Body of pancreas (tissue), 4 donors: ENCODE measurements at regions not wholly inside any gene's neighbourhood (a gene's known extent, or its start where the extent isn't known, plus 50 kb on each side); places are given as distances from the start of the nearest gene placed in this dataset.
"Not testable (repeated sequence)": the region's sequence is repeated elsewhere in the genome, so short reads cannot be mapped to it uniquely, and the experiment has no call there.

Source experiments
- ATAC-seq: fragments of 150-250 bp; one replicate; pipeline ENCODE4 v1.9.1; 2016
- DNase-seq, 4 donors: peaks; one replicate each; pipeline ENCODE4 v3.0.0-alpha.2; 2019
- H3K27ac ChIP-seq, 4 donors: fragments of 200-600 bp; sonication (generic); 1 replicate in 3 of 4; 2 replicates in 1 of 4; pipeline versions ENCODE4 v1.5.1 to v1.6.1; 2016 to 2019; ENCODE audit warnings: mild to moderate bottlenecking in 1 of 4, mixed read lengths in 1 of 4, moderate library complexity in 1 of 4
- H3K27me3 ChIP-seq, 2 donors: fragments of 200-600 bp; sonication (generic); one replicate each; pipeline ENCODE4 v1.6.0; 2016; ENCODE audit warnings: mild to moderate bottlenecking in 1 of 2
- H3K36me3 ChIP-seq, 2 donors: fragments of 200-600 bp; sonication (generic); replicated peaks in 1 of 2; 2 replicates each; pipeline ENCODE4 v1.5.1; 2016; ENCODE audit warnings: low read depth in 2 of 2; ENCODE audit not compliant: insufficient read depth in 1 of 2
- H3K4me1 ChIP-seq: fragments of 200-600 bp; sonication (generic); one replicate; pipeline ENCODE4 v1.6.0; 2016
- H3K4me3 ChIP-seq, 2 donors: fragments of 200-600 bp; sonication (generic); 1 replicate in 1 of 2; 2 replicates in 1 of 2; pipeline ENCODE4 v1.5.1; 2016 to 2019
- H3K9me3 ChIP-seq, 3 donors: fragments of 200-600 bp; sonication (generic); 1 replicate in 2 of 3; 2 replicates in 1 of 3; pipeline ENCODE4 v1.5.1; 2016
- POLR2A ChIP-seq, 3 donors: fragments of 450-650 bp; IDR thresholded peaks; one replicate each; pipeline ENCODE4 v1.6.1; 2016; ENCODE audit warnings: antibody characterized with exemption in 3 of 3, mild to moderate bottlenecking in 2 of 3
- WGBS, 2 donors: methylation state at CpG; one replicate each; pipeline ENCODE4 v1.1.5; 2017; 5-methylcytosine and 5-hydroxymethylcytosine counted together
- intact Hi-C: fragments of 100-400 bp; cut with DNase I; formaldehyde crosslinking; loops from one replicate; pipeline ENCODE4 v1.15.1; 2023
- TF ChIP-seq, protein P1 (sequence below), 7 experiments: fragments of 450-650 bp in 4 of 7; fragments of 200-600 bp in 3 of 7; sonication (generic) in 3 of 7; IDR thresholded peaks; one replicate each; pipeline ENCODE4 v1.5.1; 2016 to 2019; ENCODE audit warnings: antibody characterized with exemption in 7 of 7

DNA sequence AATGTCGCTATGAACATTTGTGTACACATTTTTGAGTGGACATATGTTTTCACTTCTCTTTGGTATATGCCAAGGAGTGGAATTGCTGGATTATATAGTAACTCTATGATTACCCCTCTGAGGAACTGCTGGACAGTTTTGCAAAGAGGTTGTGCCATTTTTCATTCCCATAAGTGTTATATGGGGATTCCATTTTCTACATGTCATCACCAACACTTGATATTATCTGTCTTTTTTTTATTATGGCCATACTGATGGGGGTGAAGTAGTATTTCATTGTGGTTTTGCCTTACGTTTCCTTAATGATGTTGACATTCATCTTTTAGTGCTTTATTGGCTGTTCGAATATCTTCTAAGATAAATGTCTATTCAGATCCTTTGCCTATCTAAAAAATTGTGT lies 171.8 kb upstream of the LAMA2 start:
- Histone ChIP-seq H3K9me3 (no peaks in the 10 kb centered on the region), H3K27ac (no peak overlapping the region), H3K4me1 (no peaks in the 10 kb centered on the region), H3K36me3 (no peaks in the 10 kb centered on the region), H3K27me3 (no peaks in the 10 kb centered on the region), H3K4me3 (no peak overlapping the region)
- DNase-seq (no peak), ATAC-seq (no peak)
- intact Hi-C loops: no loop called here
- TF ChIP-seq POLR2A (IDR thresholded peaks at IDR 0.05): no peak
- TF ChIP-seq, protein P1, sequence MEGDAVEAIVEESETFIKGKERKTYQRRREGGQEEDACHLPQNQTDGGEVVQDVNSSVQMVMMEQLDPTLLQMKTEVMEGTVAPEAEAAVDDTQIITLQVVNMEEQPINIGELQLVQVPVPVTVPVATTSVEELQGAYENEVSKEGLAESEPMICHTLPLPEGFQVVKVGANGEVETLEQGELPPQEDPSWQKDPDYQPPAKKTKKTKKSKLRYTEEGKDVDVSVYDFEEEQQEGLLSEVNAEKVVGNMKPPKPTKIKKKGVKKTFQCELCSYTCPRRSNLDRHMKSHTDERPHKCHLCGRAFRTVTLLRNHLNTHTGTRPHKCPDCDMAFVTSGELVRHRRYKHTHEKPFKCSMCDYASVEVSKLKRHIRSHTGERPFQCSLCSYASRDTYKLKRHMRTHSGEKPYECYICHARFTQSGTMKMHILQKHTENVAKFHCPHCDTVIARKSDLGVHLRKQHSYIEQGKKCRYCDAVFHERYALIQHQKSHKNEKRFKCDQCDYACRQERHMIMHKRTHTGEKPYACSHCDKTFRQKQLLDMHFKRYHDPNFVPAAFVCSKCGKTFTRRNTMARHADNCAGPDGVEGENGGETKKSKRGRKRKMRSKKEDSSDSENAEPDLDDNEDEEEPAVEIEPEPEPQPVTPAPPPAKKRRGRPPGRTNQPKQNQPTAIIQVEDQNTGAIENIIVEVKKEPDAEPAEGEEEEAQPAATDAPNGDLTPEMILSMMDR (IDR thresholded peaks at IDR 0.05): no peak
- 68 to 77% methylated on average over 3 of the region's 3 CpGs for WGBS, 2 donors

DNA sequence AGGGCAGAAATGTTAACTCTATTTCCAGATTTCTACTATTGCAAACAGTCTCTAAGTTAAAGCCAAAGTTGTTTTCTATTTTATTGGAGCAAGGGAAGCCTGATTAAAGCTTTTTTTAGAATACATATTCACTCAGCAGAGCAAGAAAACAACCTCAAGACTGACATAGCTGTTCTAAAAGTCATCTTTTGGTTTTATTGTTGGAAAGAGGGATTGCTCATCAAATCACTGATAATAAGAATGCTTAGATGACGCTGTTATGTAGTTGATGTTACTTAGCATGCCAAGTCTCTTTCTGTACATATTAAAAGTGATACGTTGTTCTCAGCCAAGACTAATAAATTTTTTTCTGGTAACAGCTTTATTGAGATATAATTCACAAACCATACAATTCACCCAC lies 172.6 kb upstream of the LAMA2 start:
- Histone ChIP-seq H3K4me3 (no peak overlapping the region), H3K27me3 (no peaks in the 10 kb centered on the region), H3K36me3 (no peaks in the 10 kb centered on the region), H3K4me1 (no peaks in the 10 kb centered on the region), H3K27ac (no peak overlapping the region), H3K9me3 (no peaks in the 10 kb centered on the region)
- intact Hi-C loops: no loop called here
- 79 to 92% methylated on average over 2 of the region's 2 CpGs for WGBS, 2 donors
- ATAC-seq (no peak), DNase-seq (no peak)
- TF ChIP-seq POLR2A (IDR thresholded peaks at IDR 0.05): no peak
- TF ChIP-seq, protein P1 (IDR thresholded peaks at IDR 0.05): no peak

DNA sequence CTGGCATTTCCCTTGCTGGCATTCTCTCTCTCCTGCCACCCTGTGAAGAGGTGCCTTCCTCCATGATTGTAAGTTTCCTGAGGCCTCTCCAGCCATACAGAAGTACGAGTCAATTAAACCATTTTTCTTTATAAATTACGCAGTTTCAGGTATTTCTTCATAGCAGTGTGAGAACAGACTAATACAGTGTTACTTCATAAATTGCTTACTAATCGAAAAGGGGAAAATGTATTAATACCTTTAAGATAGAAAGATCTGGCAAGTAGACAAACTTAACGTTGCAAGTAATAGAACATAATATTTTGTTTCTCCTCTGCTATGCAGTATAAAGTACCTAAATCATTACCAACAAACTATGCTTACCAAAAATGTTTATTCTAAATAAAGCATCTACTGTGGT lies 178.3 kb upstream of the LAMA2 start:
- no peaks in the 10 kb centered on the region for H3K4me1 ChIP-seq
- no peak overlapping the region for H3K4me3 ChIP-seq
- H3K27ac ChIP-seq: no peak overlapping the region
- no peaks in the 10 kb centered on the region for H3K27me3 ChIP-seq
- no peaks in the 10 kb centered on the region for H3K9me3 ChIP-seq
- intact Hi-C loops: no loop called here
- TF ChIP-seq POLR2A (IDR thresholded peaks at IDR 0.05): no peak
- TF ChIP-seq, protein P1 (IDR thresholded peaks at IDR 0.05): no peak
- no peaks in the 10 kb centered on the region for H3K36me3 ChIP-seq
- no peak for ATAC-seq
- 77 to 84% methylated on average over 4 of the region's 4 CpGs for WGBS, 2 donors
- DNase-seq: no peak

DNA sequence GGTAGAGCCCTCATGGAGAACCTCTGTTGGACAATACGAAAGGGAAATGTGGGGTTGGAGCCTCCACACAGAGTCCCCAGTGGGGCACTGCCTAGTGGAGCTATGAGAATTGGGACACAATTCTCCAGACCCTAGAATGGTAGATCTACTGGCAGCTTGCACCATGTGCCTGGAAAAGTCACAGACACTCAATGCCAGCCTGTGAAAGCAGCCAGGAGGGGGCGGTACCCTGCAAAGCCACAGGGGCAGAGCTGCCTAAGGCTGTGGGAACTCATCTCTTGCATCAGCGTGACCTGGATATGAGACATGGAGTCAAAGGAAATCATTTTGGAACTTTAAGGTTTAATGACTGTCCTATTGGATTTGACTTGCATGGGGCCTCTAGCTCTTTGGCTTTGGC lies 179.1 kb upstream of the LAMA2 start:
- H3K4me1 ChIP-seq, DNase-seq, H3K27me3 ChIP-seq, H3K4me3 ChIP-seq, intact Hi-C loops, H3K9me3 ChIP-seq, H3K27ac ChIP-seq, ATAC-seq, H3K36me3 ChIP-seq: not testable (repeated sequence)
- 75 to 76% methylated on average over 3 of the region's 3 CpGs for WGBS, 2 donors

DNA sequence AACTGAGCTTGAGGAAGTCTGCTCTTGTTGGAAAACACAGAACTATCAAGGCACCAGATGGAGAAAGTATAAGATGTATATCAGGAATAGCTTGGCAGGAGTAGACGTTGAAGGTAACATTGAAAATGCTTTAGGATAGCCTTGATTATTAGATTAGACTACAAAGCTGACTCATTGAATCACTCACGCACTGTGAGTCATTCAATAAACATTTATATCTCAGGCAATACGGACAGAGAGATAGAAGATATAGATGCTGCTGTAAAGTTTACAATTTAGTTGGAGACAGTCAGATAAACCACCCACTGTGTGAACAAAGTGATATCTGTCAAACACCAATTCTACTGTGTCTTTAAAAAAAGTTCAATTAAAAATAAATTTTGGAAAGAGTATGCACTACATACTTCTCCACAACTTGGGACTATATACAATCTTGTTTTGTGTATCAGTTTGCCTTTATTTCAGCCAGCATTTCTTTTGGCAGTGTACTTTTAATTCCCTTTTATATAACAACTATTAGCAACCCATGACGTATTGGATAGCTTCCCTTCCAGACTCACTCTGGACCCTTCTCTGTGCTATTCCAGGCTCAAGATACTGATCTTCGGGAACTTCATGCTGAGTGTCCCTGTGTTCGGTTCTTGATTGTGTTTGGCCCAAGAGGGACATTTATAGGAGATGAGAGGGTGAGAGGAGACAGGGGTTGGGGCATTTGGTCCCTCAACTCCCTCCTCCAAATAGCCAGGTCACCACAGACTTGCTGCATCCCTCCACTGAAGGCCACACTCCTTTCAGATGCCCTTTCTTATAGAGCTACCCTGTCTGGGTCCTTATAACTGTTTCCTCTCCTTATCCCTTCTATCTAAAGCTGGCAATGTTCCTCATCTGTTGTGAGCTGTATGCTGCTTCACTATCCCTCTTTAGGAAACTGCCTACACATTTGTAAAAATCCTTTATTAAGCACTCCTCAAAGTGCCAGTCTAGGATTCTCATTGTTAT lies 176.6 kb upstream of the PTPRK start:
- no peak for TF ChIP-seq POLR2A (IDR thresholded peaks at IDR 0.05)
- TF ChIP-seq, protein P1 (IDR thresholded peaks at IDR 0.05): no peak
- DNase-seq (no peak), ATAC-seq (no peak)
- Histone ChIP-seq H3K36me3 (no peaks in the 10 kb centered on the region), H3K27me3 (no peaks in the 10 kb centered on the region), H3K27ac (no peak overlapping the region), H3K9me3 (no peaks in the 10 kb centered on the region), H3K4me3 (no peak overlapping the region), H3K4me1 (no peaks in the 10 kb centered on the region)
- 54 to 58% methylated on average over 6 of the region's 6 CpGs for WGBS, 2 donors
- intact Hi-C loops: no loop called here
